ENCODE measurements at regions not wholly inside any gene's neighbourhood (a gene's known extent, or its start where the extent isn't known, plus 50 kb on each side); places are given as distances from the start of the nearest gene placed in this dataset.

DNA sequence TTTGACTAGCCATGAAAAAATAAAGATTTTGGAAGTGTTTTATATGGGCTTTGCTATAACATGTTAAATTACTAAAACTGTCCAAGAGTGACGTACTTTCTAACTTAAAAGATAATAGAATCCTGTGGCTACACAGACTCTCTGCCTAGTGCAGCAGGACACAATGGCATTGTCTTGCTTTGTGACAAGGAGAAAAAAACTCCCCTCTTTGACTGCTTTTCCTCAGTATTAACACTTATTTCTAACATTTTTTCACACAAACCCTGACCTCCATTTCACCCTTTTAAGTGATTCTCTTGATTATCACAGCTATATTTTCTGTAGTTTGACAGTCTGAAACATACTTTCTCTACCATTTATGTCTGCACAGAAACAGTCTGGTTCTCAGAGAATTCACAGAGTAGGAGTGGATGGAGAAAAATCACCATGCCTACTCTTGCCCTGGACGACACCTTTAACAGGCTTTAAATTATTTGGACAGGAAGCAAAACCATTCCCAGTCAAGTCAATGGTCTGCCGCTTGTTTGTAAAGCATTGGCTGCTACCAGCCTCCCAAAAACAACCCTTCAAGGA is 336.3 kb upstream of the SMIM30 start:
- DNase-seq (no peak), ATAC-seq (no peak)
- H3K4me3 ChIP-seq = no peak overlapping the region
- no peaks in the 10 kb centered on the region for H3K9me3 ChIP-seq
- H3K4me1 ChIP-seq (ENCODE audit: low read depth) = no peaks in the 10 kb centered on the region
- TF ChIP-seq, protein P1, sequence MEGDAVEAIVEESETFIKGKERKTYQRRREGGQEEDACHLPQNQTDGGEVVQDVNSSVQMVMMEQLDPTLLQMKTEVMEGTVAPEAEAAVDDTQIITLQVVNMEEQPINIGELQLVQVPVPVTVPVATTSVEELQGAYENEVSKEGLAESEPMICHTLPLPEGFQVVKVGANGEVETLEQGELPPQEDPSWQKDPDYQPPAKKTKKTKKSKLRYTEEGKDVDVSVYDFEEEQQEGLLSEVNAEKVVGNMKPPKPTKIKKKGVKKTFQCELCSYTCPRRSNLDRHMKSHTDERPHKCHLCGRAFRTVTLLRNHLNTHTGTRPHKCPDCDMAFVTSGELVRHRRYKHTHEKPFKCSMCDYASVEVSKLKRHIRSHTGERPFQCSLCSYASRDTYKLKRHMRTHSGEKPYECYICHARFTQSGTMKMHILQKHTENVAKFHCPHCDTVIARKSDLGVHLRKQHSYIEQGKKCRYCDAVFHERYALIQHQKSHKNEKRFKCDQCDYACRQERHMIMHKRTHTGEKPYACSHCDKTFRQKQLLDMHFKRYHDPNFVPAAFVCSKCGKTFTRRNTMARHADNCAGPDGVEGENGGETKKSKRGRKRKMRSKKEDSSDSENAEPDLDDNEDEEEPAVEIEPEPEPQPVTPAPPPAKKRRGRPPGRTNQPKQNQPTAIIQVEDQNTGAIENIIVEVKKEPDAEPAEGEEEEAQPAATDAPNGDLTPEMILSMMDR (IDR thresholded peaks at IDR 0.05) = no peak
- no peaks in the 10 kb centered on the region for H3K36me3 ChIP-seq (ENCODE audit: low read depth)
- intact Hi-C loops (cut with DNase I, micrococcal nuclease) = no loop called here

DNA sequence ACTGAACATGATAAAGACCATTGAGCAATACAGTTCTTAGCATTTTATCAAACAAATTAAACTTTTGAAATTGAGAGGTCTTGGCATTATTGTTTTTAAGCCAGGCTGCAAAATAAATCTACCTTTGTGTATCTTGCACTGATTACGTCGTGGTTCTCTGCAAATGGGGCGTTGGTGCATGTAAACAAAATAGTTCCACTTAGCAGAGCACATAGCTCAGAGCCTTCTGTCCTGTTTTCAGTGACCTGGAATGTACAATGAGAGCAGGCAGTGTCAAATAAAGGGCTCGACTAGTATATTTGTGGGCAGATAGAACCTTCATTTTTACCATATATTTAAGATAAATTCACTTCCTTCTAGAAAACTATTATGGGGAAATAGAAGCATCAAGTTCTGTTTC is 333.9 kb upstream of the SMIM30 start:
- Histone ChIP-seq H3K4me3 (no peak overlapping the region), H3K36me3 (ENCODE audit: low read depth) (no peaks in the 10 kb centered on the region), H3K9me3 (no peaks in the 10 kb centered on the region), H3K4me1 (ENCODE audit: low read depth) (no peaks in the 10 kb centered on the region)
- TF ChIP-seq, protein P1 (IDR thresholded peaks at IDR 0.05) = no peak
- intact Hi-C loops (cut with DNase I, micrococcal nuclease) = no loop called here
- ATAC-seq (no peak), DNase-seq (no peak)

DNA sequence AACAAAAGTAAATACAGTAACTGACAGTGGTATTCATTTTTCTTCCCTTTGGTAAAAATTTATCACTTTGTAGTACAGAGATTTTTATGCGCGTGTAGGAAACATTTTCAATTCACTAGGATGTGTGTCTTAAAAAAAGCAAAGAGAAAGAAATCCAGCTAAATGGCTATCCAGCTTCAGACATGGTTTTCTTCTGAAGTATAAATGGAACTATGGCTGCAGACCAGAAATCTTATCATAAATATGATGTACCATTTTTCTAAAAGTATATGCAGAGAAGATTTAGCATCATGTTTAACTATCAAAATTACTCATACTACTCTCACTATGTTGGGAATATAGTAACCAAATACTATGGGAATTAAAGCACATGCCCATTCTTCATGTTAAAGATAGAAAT is 328.4 kb upstream of the SMIM30 start:
- TF ChIP-seq, protein P1 (IDR thresholded peaks at IDR 0.05) = no peak
- no peak overlapping the region for H3K4me3 ChIP-seq
- H3K36me3 ChIP-seq (ENCODE audit: low read depth) = no peaks in the 10 kb centered on the region
- H3K9me3 ChIP-seq = no peaks in the 10 kb centered on the region
- no peaks in the 10 kb centered on the region for H3K4me1 ChIP-seq (ENCODE audit: low read depth)
- intact Hi-C loops (cut with DNase I, micrococcal nuclease) = no loop called here
- ATAC-seq (no peak), DNase-seq (no peak)

DNA sequence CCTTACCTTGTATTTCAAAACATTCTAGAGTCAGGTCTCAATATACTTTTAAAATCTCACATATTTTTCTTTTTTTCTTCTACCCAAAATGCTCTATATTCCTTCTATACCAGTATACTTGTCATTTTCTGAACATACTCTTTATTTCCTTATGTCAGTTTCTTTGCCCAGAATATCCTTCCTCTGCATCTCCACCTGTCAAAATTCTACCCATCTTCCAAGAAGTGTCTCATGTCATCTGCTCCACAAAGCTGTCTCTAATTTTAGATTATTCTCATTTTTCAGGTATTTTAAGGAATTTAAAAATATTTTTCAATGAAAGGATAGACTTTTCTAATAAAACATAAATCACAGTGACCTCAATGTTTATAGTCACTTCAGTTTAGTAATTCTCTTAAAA is 328.0 kb upstream of the SMIM30 start:
- Histone ChIP-seq H3K4me1 (ENCODE audit: low read depth) (no peaks in the 10 kb centered on the region), H3K4me3 (no peak overlapping the region), H3K36me3 (ENCODE audit: low read depth) (no peaks in the 10 kb centered on the region), H3K9me3 (no peaks in the 10 kb centered on the region)
- no peak for ATAC-seq
- TF ChIP-seq, protein P1 (IDR thresholded peaks at IDR 0.05) = no peak
- DNase-seq = no peak
- intact Hi-C loops (cut with DNase I, micrococcal nuclease) = no loop called here

DNA sequence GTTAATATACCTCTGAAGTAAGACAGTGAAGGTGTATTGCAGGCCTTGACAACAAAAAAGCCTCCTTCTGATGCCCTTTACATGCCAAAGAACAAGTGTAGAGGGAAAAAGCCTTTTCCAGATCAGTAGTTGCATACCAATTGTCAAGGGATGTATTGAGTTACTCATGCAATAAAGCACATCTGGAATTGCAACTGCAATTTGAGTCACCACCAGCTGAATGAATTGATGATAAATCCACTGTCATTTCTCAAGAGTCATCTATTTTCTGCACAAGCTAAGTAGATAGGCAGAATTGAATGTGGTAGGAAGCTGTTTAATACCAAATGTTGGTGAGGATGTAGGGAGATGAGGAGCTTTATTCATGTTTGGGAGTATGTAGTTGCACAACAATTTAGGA is 325.9 kb upstream of the SMIM30 start:
- H3K36me3 ChIP-seq (ENCODE audit: low read depth) = no peaks in the 10 kb centered on the region
- ATAC-seq (no peak), DNase-seq (no peak)
- H3K4me1 ChIP-seq (ENCODE audit: low read depth) = no peaks in the 10 kb centered on the region
- intact Hi-C loops (cut with DNase I, micrococcal nuclease) = no loop called here
- H3K9me3 ChIP-seq = no peaks in the 10 kb centered on the region
- TF ChIP-seq, protein P1 (IDR thresholded peaks at IDR 0.05) = no peak
- no peak overlapping the region for H3K4me3 ChIP-seq

DNA sequence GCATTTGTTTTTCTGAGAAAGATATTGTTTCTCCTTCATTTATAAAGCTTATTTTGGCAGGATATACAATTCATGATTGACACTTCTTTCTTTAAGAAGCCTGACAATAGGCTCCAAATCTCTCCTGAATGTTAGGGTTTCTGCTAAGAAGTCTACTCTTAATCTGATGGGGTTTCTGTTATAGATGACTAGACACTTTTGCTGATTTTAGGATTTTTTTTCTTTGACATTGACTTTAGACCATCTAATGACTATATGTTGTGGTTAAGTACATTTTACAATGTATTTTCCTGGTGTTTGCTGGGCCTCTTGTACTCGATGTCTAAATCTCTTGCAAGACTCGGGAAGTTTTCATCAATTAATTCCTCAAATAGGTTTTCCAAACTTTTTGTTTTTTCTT is 321.8 kb upstream of the SMIM30 start:
- TF ChIP-seq, protein P1 (IDR thresholded peaks at IDR 0.05) = no peak
- intact Hi-C loops (cut with DNase I, micrococcal nuclease) = no loop called here
- ATAC-seq = no peak
- DNase-seq = no peak
- no peaks in the 10 kb centered on the region for H3K36me3 ChIP-seq (ENCODE audit: low read depth)
- no peak overlapping the region for H3K4me3 ChIP-seq
- no peaks in the 10 kb centered on the region for H3K9me3 ChIP-seq
- no peaks in the 10 kb centered on the region for H3K4me1 ChIP-seq (ENCODE audit: low read depth)
